CD14-positive monocyte (primary cell): ENCODE measurements at regions not wholly inside any gene's neighbourhood (a gene's known extent, or its start where the extent isn't known, plus 50 kb on each side); places are given as distances from the start of the nearest gene placed in this dataset.

Experiments used
- DNase-seq, 3 donors: peaks; one replicate each; pipeline ENCODE4 v3.0.0-alpha.2; 2011 to 2022
- H2AFZ ChIP-seq: 2 replicates; pipeline ENCODE4 v1.6.0; 2012; ENCODE audit warnings: mild to moderate bottlenecking, low read depth, low read length, inconsistent platforms; ENCODE audit not compliant: insufficient read depth, poor library complexity, severe bottlenecking
- H3K27ac ChIP-seq, 2 donors: 1 replicate in 1 of 2; 2 replicates in 1 of 2; pipeline ENCODE4 v1.5.1; 2012 to 2013; ENCODE audit warnings: low read length in 2 of 2, control low read depth in 1 of 2, inconsistent platforms in 1 of 2, low read depth in 1 of 2, mild to moderate bottlenecking in 1 of 2
- H3K27me3 ChIP-seq, 2 donors: one replicate each; pipeline versions ENCODE4 v1.6.0 to v1.6.1; 2011 to 2013; ENCODE audit warnings: low read length in 2 of 2; ENCODE audit not compliant: control insufficient read depth in 2 of 2, insufficient read depth in 2 of 2
- H3K36me3 ChIP-seq, 2 donors: replicated peaks in 1 of 2; 1 replicate in 1 of 2; 2 replicates in 1 of 2; pipeline versions ENCODE4 v1.5.1 to v1.6.1; 2012 to 2013; ENCODE audit warnings: low read length in 2 of 2, control low read depth in 1 of 2, inconsistent platforms in 1 of 2, mild to moderate bottlenecking in 1 of 2; ENCODE audit not compliant: insufficient read depth in 2 of 2, control insufficient read depth in 1 of 2
- H3K4me1 ChIP-seq, 2 donors: 1 replicate in 1 of 2; 2 replicates in 1 of 2; pipeline versions ENCODE4 v1.5.1 to v1.6.1; 2012 to 2013; ENCODE audit warnings: low read length in 2 of 2, control low read depth in 1 of 2, inconsistent platforms in 1 of 2, mild to moderate bottlenecking in 1 of 2, moderate library complexity in 1 of 2; ENCODE audit not compliant: insufficient read depth in 2 of 2, control insufficient read depth in 1 of 2
- H3K4me2 ChIP-seq: replicated peaks from 2 replicates; pipeline ENCODE3; 2012; ENCODE audit warnings: low read length, moderate library complexity, mild to moderate bottlenecking; ENCODE audit not compliant: poor library complexity, severe bottlenecking; ENCODE audit errors: extremely low read depth
- H3K4me3 ChIP-seq, 3 experiments: fragments of 200-600 bp in 1 of 3; sonication (generic) in 1 of 3; replicated peaks in 1 of 3; 1 replicate in 2 of 3; 2 replicates in 1 of 3; pipeline ENCODE4 v1.5.1; 2011 to 2013; ENCODE audit warnings: low read length in 3 of 3, mild to moderate bottlenecking in 3 of 3, control low read depth in 2 of 3, low read depth in 2 of 3, inconsistent platforms in 1 of 3, moderate library complexity in 1 of 3
- H3K79me2 ChIP-seq: 2 replicates; pipeline ENCODE4 v1.6.0; 2012; ENCODE audit warnings: mild to moderate bottlenecking, control low read depth, inconsistent platforms, low read length, moderate library complexity; ENCODE audit not compliant: insufficient read depth
- H3K9ac ChIP-seq: 2 replicates; pipeline ENCODE4 v1.6.0; 2017; ENCODE audit warnings: low read length, mild to moderate bottlenecking; ENCODE audit not compliant: insufficient read depth, poor library complexity, severe bottlenecking
- H3K9me3 ChIP-seq, 2 donors: replicated peaks in 1 of 2; 1 replicate in 1 of 2; 2 replicates in 1 of 2; pipeline versions ENCODE4 v1.5.1 to v1.6.1; 2012 to 2013; ENCODE audit warnings: low read length in 2 of 2, control low read depth in 1 of 2; ENCODE audit not compliant: control insufficient read depth in 1 of 2, insufficient read depth in 1 of 2
- H4K20me1 ChIP-seq: 2 replicates; pipeline ENCODE4 v1.6.0; 2012; ENCODE audit warnings: mild to moderate bottlenecking, low read length, control low read depth, moderate library complexity; ENCODE audit not compliant: insufficient read depth
- H3K27ac Mint-ChIP-seq, 7 donors: one replicate each; pipeline ENCODE4 v1.8.0; 2020; ENCODE audit warnings: mild to moderate bottlenecking in 7 of 7, mixed read lengths in 7 of 7, moderate library complexity in 6 of 7, inconsistent platforms in 2 of 7
- H3K27me3 Mint-ChIP-seq, 3 donors: one replicate each; pipeline ENCODE4 v1.8.0; 2021 to 2022; ENCODE audit warnings: low read depth in 3 of 3, mild to moderate bottlenecking in 3 of 3, mixed read lengths in 3 of 3, moderate library complexity in 3 of 3, inconsistent platforms in 1 of 3
- H3K36me3 Mint-ChIP-seq, 2 donors: one replicate each; pipeline ENCODE4 v1.8.0; 2020; ENCODE audit warnings: mixed read lengths in 2 of 2, inconsistent platforms in 1 of 2, mild to moderate bottlenecking in 1 of 2
- H3K4me1 Mint-ChIP-seq: one replicate; pipeline ENCODE4 v1.8.0; 2020; ENCODE audit warnings: mild to moderate bottlenecking, mixed read lengths
- H3K4me3 Mint-ChIP-seq, 2 donors: one replicate each; pipeline ENCODE4 v1.8.0; 2020; ENCODE audit warnings: mild to moderate bottlenecking in 2 of 2, mixed read lengths in 2 of 2, moderate library complexity in 1 of 2
- H3K9me3 Mint-ChIP-seq, 7 donors: one replicate each; pipeline ENCODE4 v1.8.0; 2020 to 2022; ENCODE audit warnings: mixed read lengths in 7 of 7, mild to moderate bottlenecking in 6 of 7, moderate library complexity in 6 of 7, inconsistent platforms in 2 of 7
- CTCF ChIP-seq: fragments of 200-600 bp; IDR thresholded peaks from one replicate; pipeline ENCODE4 v1.8.0; 2022; ENCODE audit warnings: antibody characterized with exemption, mild to moderate bottlenecking
- WGBS: methylation state at CpG from one replicate; pipeline ENCODE4 v1.1.5; 2013; ENCODE audit warnings: missing lambda C conversion rate; ENCODE audit not compliant: insufficient coverage; 5-methylcytosine and 5-hydroxymethylcytosine counted together
- intact Hi-C, 2 donors: fragments of 100-400 bp; cut with micrococcal nuclease; formaldehyde crosslinking; loops; one replicate each; pipeline versions ENCODE4 v1.15.0 to v1.15.1; 2023

DNA sequence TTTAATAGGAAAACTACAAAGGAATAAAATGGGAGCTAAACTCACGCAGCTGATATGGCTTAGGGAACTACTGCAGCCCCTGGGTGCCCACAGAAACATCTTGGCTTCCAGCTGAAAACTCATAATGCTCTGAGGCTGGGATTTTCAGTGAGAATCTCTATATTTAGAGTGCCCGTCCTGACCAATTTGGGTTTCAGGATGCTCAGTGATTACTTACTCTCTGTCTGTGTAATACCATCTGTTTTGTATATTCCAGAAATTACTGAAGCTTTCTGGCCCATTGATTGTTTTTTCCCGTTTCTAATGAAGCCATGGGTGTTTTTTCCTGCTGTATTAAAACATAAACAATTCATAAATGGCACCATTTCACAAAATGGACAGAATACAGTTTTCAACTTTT, 50.6 kb upstream of the ZNF385D start:
- TF ChIP-seq CTCF: no peak
- no peak overlapping the region for H3K4me3 ChIP-seq
- H2AFZ ChIP-seq: no peak overlapping the region
- Mint-ChIP-seq H3K9me3 (peaks cover 0 to 16% (median 3%) of the 10 kb centered on the region in 7 donors), H3K36me3 (no peaks in the 10 kb centered on the region), H3K4me3 (no peak overlapping the region), H3K4me1 (no peaks in the 10 kb centered on the region), H3K27ac (no peak overlapping the region), H3K27me3 (no peaks in the 10 kb centered on the region)
- WGBS: 80% methylated on average over 1 of the region's 3 CpGs
- no peak overlapping the region for H3K9ac ChIP-seq
- H3K79me2 ChIP-seq: no peaks in the 10 kb centered on the region
- H3K4me2 ChIP-seq: no peak overlapping the region
- no peaks in the 10 kb centered on the region for H3K4me1 ChIP-seq
- no peak for DNase-seq
- no peak overlapping the region for H3K27ac ChIP-seq
- H3K9me3 ChIP-seq: peaks cover 4 to 5% of the 10 kb centered on the region in 2 donors
- H3K36me3 ChIP-seq: no peaks in the 10 kb centered on the region
- no peaks in the 10 kb centered on the region for H4K20me1 ChIP-seq
- intact Hi-C loops: no loop called here
- H3K27me3 ChIP-seq: no peaks in the 10 kb centered on the region

DNA sequence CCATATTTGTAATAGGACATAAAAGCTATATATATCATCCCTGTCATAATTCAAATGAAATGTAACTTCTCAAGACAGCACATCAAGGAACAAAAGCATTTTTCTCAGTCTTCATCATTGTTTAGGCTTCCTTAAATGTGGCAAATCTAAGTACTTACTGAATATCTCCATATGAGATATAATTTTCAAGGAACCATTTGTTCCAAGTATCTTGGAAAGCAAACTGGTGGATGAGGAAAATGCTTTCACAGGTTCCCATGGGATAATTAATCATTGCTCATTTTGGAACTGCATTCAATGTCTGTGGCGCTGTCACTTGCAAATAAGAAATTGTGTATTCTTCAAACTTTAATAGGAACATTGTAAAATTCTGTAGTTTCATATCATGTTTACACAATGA, 52.6 kb upstream of the ZNF385D start:
- no peak overlapping the region for H2AFZ ChIP-seq
- no peak overlapping the region for H3K27ac Mint-ChIP-seq
- H3K9me3 Mint-ChIP-seq: peaks cover 0 to 17% (median 2%) of the 10 kb centered on the region in 7 donors
- no peak overlapping the region for H3K9ac ChIP-seq
- intact Hi-C loops: no loop called here
- no peaks in the 10 kb centered on the region for H3K36me3 Mint-ChIP-seq
- no peak overlapping the region for H3K4me3 Mint-ChIP-seq
- no peaks in the 10 kb centered on the region for H4K20me1 ChIP-seq
- no peak for DNase-seq
- no CpG with 5 or more reads among the region's 1 CpG for WGBS
- no peak overlapping the region for H3K4me2 ChIP-seq
- H3K27me3 Mint-ChIP-seq: peaks cover 0 to 2% (median 0%) of the 10 kb centered on the region in 3 donors
- H3K27me3 ChIP-seq: no peaks in the 10 kb centered on the region
- no peak for TF ChIP-seq CTCF
- no peaks in the 10 kb centered on the region for H3K4me1 ChIP-seq
- no peaks in the 10 kb centered on the region for H3K4me1 Mint-ChIP-seq
- peaks cover 3 to 5% of the 10 kb centered on the region in 2 donors for H3K9me3 ChIP-seq
- no peak overlapping the region for H3K4me3 ChIP-seq
- no peaks in the 10 kb centered on the region for H3K79me2 ChIP-seq
- no peaks in the 10 kb centered on the region for H3K36me3 ChIP-seq
- H3K27ac ChIP-seq: no peak overlapping the region
